SK-N-SH treated with all-trans-retinoic acid at 6 μM for 48 hours (cell line): ENCODE measurements at regions not wholly inside any gene's neighbourhood (a gene's known extent, or its start where the extent isn't known, plus 50 kb on each side); places are given as distances from the start of the nearest gene placed in this dataset.

Source experiments
- ARNTL ChIP-seq: fragments of 450-650 bp; formaldehyde crosslinking; IDR thresholded peaks from 2 replicates; pipeline ENCODE4 v1.5.0; 2020; ENCODE audit warnings: low read depth, mild to moderate bottlenecking, moderate library complexity, borderline replicate concordance
- CSDC2 ChIP-seq: fragments of 250-450 bp; sonication (Bioruptor Pico); IDR thresholded peaks from 2 replicates; pipeline ENCODE4 v1.5.0; 2020; ENCODE audit warnings: mild to moderate bottlenecking, moderate library complexity
- PATZ1 ChIP-seq: fragments of 250-450 bp; sonication (Bioruptor Pico); IDR thresholded peaks from 2 replicates; pipeline ENCODE4 v1.8.0; 2020; ENCODE audit warnings: mild to moderate bottlenecking, moderate library complexity, borderline replicate concordance
- SNAI2 ChIP-seq: fragments of 250-450 bp; sonication (Bioruptor Pico); IDR thresholded peaks from 2 replicates; pipeline ENCODE4 v1.5.0; 2020; ENCODE audit warnings: mild to moderate bottlenecking, moderate library complexity

GRCh38 chr13:104253063-104253680 lies 1187.0 kb upstream of the SLC10A2 start:
- TF ChIP-seq CSDC2 (no peak), SNAI2 (CRISPR knock-in tag) (no peak), ARNTL (CRISPR knock-in tag) (no peak), PATZ1 (no peak)
